ENCODE measurements at regions not wholly inside any gene's neighbourhood (a gene's known extent, or its start where the extent isn't known, plus 50 kb on each side); places are given as distances from the start of the nearest gene placed in this dataset.

DNA sequence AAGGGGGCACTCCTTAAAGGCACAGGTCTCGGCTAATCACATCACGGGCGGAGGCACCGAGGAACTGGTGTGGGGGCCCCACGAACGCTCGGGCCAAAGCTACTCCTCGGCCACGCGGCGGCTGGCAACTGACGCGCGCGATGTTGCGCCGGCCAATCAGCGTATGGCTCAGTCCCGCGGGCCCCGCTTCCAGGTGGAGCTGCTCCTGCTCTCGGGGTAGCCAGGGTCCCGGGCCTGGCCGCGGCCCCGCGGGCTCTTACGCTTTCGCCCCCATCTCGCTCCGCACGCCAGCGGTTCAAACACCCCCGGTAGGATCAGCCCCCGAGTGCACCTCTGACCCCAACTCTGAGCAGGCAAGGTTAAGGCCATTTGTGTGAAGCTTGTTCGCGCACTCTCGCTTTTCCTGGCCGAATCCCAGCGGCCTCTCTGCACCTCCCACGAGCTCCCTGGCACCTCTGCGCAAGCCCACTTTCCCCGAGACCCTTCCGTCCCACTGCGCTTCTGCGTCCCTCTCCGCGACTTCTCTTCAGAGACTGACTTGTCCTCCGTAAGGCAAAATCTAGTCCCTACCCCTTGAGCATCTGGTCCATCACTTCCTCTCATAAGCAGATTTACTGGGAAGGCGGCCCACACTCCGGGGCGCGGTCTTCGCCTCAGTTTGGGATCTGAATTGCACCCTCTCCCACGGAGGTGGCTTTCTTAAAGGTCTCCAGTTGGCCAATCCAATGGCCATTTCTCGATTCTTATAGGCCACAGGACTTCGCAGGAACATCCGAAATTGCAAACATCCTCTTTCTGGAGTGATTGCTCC, 200.9 kb upstream of the TBX20 start:
- Histone ChIP-seq H3K27ac (no peak overlapping the region), H3K9me3 (peaks cover 0 to 23% (median 12%) of the 10 kb centered on the region in 4 donors), H3K4me3 (peak overlapping the region in 3 of 4 donors; percentile 9 to 16 (median 14)), H3K36me3 (no peaks in the 10 kb centered on the region), H3K4me1 (peaks cover 0 to 11% (median 6%) of the 10 kb centered on the region in 4 donors), H3K27me3 (peaks cover 0 to 33% (median 13%) of the 10 kb centered on the region in 3 donors)
- intact Hi-C loops (cut with DNase I; ENCODE audit: low total_unique reads), result no loop called here
- TF ChIP-seq EP300 (IDR thresholded peaks at IDR 0.05), result no peak
- peak in 1 of 2 donors; percentile 39 for DNase-seq
- WGBS, 5 donors, result 16 to 29% (median 19%) methylated on average over 37 to 58 of the region's 58 CpGs

DNA sequence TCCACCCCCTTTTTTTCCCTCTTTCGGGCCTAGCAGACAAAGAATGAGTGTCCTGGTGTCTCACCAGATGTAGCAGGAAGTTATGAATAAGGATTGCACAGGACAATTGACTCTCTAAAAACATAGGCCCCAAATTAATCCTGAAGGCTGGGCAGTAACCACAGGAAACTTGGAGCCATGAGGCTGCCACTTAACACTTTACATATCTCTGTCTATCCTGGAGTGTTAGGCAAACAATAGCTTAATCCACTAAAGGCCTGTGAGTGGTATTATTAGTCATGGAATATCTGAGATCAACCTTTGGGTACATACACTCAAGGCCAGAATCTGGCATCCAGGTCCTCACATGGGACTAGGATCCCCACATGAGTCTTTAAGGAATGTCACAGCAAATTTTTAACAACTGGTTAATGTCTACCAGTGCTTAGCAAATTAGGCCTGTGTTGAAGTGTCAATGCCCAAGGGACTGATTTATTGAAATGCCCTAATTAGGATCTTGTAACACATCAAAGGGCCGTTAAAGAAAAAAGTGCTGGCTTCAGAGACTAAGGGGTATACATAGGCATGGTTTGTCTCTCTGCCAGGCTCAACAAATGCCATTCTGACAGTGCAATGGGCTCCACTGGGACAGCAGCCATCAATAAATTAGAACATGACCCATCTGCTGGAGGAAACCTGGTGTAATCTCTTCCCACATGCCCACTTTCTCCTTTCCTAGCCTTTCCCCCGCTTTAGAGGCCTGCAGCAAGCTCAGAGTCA, 196.7 kb upstream of the TBX20 start:
- no peak for DNase-seq
- 54 to 69% (median 59%) methylated on average over 3 of the region's 3 CpGs for WGBS, 5 donors

DNA sequence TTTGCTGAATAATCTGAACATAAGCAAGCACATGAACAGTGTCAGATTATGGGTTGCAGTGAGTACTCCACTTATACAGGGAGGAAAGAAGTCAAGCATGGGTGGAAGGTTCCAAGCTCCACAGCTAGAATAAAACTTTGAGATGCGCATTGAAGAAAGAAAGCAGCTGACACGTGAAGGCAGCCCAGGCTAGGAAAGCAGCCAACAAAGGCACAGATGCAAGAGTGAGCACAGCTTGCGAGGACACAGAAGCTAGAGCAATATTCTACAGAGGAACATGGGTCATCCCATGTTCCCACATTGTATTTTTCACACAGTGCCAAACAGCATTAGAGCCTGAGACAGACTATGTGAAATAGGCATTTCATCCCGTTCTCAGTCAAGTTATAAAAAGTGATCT, 194.6 kb upstream of the TBX20 start:
- peak in 1 of 2 donors; percentile 12 for DNase-seq
- Histone ChIP-seq H3K4me3 (no peak overlapping the region), H3K27ac (no peak overlapping the region), H3K27me3 (peaks cover 0 to 8% (median 0%) of the 10 kb centered on the region in 3 donors), H3K9me3 (no peaks in the 10 kb centered on the region), H3K4me1 (no peaks in the 10 kb centered on the region), H3K36me3 (no peaks in the 10 kb centered on the region)
- 62 to 80% (median 75%) methylated on average over 4 of the region's 4 CpGs for WGBS, 5 donors
- TF ChIP-seq EP300 (IDR thresholded peaks at IDR 0.05), result no peak
- no peak for TF ChIP-seq POLR2A (IDR thresholded peaks at IDR 0.05)
- TF ChIP-seq, protein P1, sequence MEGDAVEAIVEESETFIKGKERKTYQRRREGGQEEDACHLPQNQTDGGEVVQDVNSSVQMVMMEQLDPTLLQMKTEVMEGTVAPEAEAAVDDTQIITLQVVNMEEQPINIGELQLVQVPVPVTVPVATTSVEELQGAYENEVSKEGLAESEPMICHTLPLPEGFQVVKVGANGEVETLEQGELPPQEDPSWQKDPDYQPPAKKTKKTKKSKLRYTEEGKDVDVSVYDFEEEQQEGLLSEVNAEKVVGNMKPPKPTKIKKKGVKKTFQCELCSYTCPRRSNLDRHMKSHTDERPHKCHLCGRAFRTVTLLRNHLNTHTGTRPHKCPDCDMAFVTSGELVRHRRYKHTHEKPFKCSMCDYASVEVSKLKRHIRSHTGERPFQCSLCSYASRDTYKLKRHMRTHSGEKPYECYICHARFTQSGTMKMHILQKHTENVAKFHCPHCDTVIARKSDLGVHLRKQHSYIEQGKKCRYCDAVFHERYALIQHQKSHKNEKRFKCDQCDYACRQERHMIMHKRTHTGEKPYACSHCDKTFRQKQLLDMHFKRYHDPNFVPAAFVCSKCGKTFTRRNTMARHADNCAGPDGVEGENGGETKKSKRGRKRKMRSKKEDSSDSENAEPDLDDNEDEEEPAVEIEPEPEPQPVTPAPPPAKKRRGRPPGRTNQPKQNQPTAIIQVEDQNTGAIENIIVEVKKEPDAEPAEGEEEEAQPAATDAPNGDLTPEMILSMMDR (IDR thresholded peaks at IDR 0.05), result no peak
- TF ChIP-seq POLR2AphosphoS5 (IDR thresholded peaks at IDR 0.05), result no peak
- intact Hi-C loops (cut with DNase I; ENCODE audit: low total_unique reads), result no loop called here

More for the DNA sequence above, 196.7 kb upstream of the TBX20 start:
- H3K27ac ChIP-seq, result no peak overlapping the region
- no peak overlapping the region for H3K4me3 ChIP-seq
- TF ChIP-seq EP300 (IDR thresholded peaks at IDR 0.05) (no peak), POLR2AphosphoS5 (IDR thresholded peaks at IDR 0.05) (no peak), POLR2A (IDR thresholded peaks at IDR 0.05) (no peak)
- TF ChIP-seq, protein P1 (IDR thresholded peaks at IDR 0.05), result no peak
- H3K36me3 ChIP-seq, result no peaks in the 10 kb centered on the region
- H3K27me3 ChIP-seq, result peaks cover 0 to 29% (median 13%) of the 10 kb centered on the region in 3 donors
- intact Hi-C loops (cut with DNase I; ENCODE audit: low total_unique reads), result no loop called here
- H3K4me1 ChIP-seq, result peaks cover 0 to 11% (median 6%) of the 10 kb centered on the region in 4 donors
- peaks cover 0 to 8% (median 0%) of the 10 kb centered on the region in 4 donors for H3K9me3 ChIP-seq

DNA sequence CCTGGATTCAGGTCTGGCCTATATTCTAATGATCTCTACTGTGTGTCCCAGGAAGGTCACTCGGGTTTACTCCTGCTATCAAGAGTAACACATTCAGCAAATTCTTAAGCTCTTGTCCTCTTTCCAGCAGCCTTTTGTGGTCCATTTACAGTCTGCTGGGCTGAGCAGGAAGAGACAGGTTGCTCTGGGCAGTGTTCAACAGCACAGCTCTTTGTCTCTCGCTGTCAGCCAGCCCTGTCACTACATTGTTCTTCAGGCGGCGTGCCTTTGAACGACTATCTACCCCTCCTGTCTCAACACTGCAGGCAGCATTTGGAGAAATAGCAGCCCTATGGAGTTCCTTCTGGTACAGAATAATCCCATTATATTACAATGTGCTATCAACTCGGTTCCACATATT, 192.2 kb upstream of the TBX20 start:
- no peak for TF ChIP-seq POLR2AphosphoS5 (IDR thresholded peaks at IDR 0.05)
- TF ChIP-seq, protein P1 (IDR thresholded peaks at IDR 0.05), result no peak
- TF ChIP-seq POLR2A (IDR thresholded peaks at IDR 0.05), result no peak
- no peak for TF ChIP-seq EP300 (IDR thresholded peaks at IDR 0.05)
- H3K27me3 ChIP-seq, result no peaks in the 10 kb centered on the region

More for the DNA sequence above, 192.2 kb upstream of the TBX20 start:
- H3K4me3 ChIP-seq, result no peak overlapping the region
- WGBS, 5 donors, result 48 to 64% (median 57%) methylated on average over 6 of the region's 6 CpGs
- no peak for DNase-seq
- H3K9me3 ChIP-seq, result no peaks in the 10 kb centered on the region
- no peak overlapping the region for H3K27ac ChIP-seq
- H3K36me3 ChIP-seq, result no peaks in the 10 kb centered on the region
- no peaks in the 10 kb centered on the region for H3K4me1 ChIP-seq
- intact Hi-C loops (cut with DNase I; ENCODE audit: low total_unique reads), result no loop called here
